HL-60/S4 treated with phorbol 12-myristate 13-acetate at 8.2 ng/mL for 4 days and 3 days (cell line): ENCODE measurements at regions not wholly inside any gene's neighbourhood (a gene's known extent, or its start where the extent isn't known, plus 50 kb on each side); places are given as distances from the start of the nearest gene placed in this dataset.

Source experiments
- in situ Hi-C: fragments of 300-500 bp; cut with MboI; formaldehyde crosslinking; loops from 2 replicates; pipeline ENCODE4 v1.15.0; 2022; ENCODE audit warnings: low sequenced_read_pairs

GRCh38 chr15:68871507-68871906 is 50.8 kb upstream of the ANP32A start:
- in situ Hi-C loops: loop anchor here (10.0 kb wide), 1 partner anchor 317 kb away; no protein-coding TSS in a partner anchor

- in situ Hi-C loops: loop anchor here (10.0 to 25.0 kb wide), 2 partner anchors 320 to 437 kb away; partner anchors contain the start of gene ITGA11
Observed at GRCh38 chr15:68874788-68875187, 54.1 kb upstream of the ANP32A start.

- in situ Hi-C loops: loop anchor here (10.0 to 25.0 kb wide), 2 partner anchors 321 to 438 kb away; partner anchors contain the start of gene ITGA11
Observed at GRCh38 chr15:68875377-68876116, 54.8 kb upstream of the SPESP1 start.

GRCh38 chr15:68877626-68878025 is 52.7 kb upstream of the SPESP1 start:
- in situ Hi-C loops: loop anchor here (10.0 to 25.0 kb wide), 2 partner anchors 323 to 440 kb away; partner anchors contain the start of gene ITGA11

- in situ Hi-C loops: loop anchor here (25.0 kb wide), 1 partner anchor 443 kb away; the partner anchor contains the start of gene ITGA11
Observed at GRCh38 chr15:68880382-68880781, 49.9 kb upstream of the SPESP1 start.
